ENCODE measurements at regions not wholly inside any gene's neighbourhood (a gene's known extent, or its start where the extent isn't known, plus 50 kb on each side); places are given as distances from the start of the nearest gene placed in this dataset.

DNA sequence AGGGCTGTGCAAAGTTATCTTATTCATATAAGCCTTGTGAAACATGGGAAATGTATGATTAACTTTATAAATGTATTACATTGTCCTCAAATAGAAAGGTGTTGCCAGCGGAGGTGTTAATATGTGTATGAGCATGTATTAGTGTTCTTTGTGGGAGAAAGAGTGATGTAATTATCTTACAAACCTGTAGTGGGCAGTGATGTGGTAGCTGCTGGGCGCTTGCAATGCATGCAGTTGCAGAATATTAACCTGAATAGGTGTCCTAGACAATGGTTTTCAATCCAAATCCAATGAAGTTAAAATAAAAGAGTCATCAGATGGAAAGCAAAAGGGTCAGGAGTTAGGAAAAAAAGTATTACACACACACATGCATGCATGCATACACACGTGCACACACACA is 881.3 kb upstream of the CADM2 start:
- no peak for DNase-seq

DNA sequence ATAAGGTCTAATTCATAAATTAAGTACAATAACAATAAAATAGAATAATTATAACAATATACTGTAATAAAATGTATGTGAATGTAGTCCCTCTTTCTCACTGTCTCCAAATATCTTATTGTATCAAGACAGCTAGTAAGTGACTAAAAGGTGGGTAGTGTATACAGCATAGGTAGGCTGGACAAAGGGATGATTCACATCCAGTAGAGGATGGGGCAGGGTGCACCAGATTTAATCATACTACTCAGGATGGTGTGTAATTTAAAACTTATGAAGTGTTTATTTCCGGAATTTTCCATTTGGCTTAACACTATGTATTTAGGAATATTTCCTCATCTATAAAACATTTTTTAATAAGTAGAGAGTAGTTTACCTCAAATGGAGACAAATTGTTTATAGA is 876.1 kb upstream of the CADM2 start:
- no peak for DNase-seq

DNA sequence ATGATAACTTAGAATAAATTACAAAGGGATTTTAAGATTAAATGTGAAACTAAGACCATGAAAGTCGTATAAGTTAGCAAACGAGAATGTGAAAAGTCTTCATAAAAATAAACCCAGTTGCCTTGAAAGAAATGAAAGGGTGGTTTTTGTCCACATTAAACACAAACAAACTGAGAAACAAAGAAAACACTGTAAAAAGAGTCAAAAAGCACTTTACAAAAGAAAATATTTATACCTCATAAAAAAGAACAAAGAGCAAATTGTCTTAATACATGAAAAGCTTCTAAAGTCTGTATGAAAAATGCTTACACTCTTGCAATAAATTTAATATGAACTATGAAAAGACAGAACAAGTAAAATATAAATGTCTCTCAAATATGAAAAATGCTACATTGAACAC is 865.9 kb upstream of the CADM2 start:
- no peak for DNase-seq

- no peak for DNase-seq
These were observed 862.6 kb upstream of the CADM2 start for GRCh38 chr3:84096188-84096587.

- no peak for DNase-seq
These were observed 857.9 kb upstream of the CADM2 start for GRCh38 chr3:84100861-84101260.

DNA sequence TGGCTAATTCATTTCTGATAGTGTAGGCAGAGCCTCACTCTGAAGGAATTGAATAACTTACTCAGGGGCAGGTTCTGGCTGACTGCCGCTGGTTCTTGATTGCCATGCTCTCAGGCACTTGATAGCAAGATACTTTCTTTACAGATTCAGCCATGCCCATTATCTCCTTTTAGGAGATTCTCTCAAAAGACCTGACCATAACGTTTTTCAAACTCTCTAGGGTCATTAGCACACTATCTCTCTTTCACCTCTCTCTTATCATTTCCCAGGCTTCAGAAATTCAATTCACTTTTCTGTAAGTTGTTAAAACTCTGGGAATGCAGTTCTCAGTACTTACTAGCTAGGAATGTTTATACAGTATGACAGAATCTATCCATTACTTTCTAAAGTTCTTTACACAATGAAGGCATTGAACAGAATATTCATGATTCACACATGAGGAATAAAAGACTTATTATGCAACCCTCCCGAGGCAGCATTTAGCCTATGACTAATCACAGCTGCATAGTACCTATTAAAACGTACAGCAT is 850.3 kb upstream of the CADM2 start:
- DNase-seq = peak in 1 of 2 donors; percentile 60

- DNase-seq = no peak
These were observed 848.9 kb upstream of the CADM2 start for GRCh38 chr3:84109911-84110310.

DNA sequence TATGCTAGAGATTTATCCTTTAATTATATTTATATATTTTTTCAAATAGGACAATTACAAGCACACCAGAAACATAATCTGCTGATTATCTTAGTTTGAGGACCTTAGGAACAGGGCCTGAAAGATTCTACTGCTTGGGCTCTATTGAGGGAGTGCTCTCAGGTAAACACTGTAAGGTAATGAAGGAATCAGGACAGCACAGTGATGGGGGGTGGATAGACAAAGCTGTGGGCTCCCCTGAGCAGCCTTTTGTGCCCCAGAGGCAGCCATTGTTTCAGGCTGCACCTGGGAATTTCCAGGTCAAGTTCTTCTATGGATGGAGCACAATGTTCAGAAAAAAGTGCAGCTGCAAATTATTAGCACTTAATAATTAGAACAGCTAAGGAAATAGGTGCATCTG is 848.0 kb upstream of the CADM2 start:
- no peak for DNase-seq

- DNase-seq = no peak
These were observed 833.5 kb upstream of the CADM2 start for GRCh38 chr3:84125201-84125721.

DNA sequence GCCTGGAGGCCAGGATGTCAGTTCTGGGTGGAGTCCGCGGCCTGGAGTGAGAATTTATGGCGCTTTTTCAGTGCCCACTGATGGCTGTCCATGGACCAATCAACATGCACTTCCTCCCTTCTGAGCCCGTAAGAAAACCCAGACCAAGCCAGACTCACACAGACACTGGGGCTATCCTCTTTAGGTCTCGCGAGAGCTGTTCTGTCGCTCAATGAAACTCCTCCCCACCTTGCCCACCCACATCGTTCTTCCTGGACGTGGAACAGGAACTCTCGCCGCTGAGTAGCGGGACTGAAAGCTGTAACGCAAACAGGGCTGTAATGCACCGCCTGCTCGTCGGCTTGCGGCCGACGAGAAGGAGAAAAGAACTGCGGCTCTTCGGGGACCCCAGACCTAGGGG is 833.0 kb upstream of the CADM2 start:
- DNase-seq = no peak

GRCh38 chr3:84126160-84126559 is 832.6 kb upstream of the CADM2 start:
- DNase-seq = no peak

GRCh38 chr3:84128024-84128423 is 830.8 kb upstream of the CADM2 start:
- no peak for DNase-seq

- DNase-seq = no peak
These were observed 822.4 kb upstream of the CADM2 start for GRCh38 chr3:84136425-84136824.

- DNase-seq = no peak
These were observed 818.2 kb upstream of the CADM2 start for GRCh38 chr3:84140631-84141030.

GRCh38 chr3:84141571-84141970 is 817.2 kb upstream of the CADM2 start:
- DNase-seq = no peak

- DNase-seq = no peak
These were observed 793.5 kb upstream of the CADM2 start for GRCh38 chr3:84165328-84165727.

DNA sequence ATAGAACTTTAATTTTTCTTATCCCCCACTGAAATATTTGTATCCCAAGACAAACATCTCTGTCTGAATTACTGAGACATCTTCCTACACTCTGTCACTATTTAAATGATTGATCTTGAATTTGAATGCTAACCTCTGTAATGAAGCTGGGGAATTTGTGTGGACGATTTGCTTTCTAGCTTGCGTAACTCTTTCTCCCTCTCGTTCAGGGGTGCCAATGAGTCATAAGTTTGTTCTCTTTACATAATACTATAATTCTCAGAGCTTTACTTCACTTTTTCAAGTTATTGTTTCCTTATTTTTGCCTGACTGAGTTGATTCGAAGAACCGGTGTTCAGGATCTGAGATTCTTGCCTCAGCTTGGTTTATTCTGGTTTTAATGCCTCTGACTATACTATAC is 783.3 kb upstream of the CADM2 start:
- DNase-seq = no peak

- no peak for DNase-seq
These were observed 773.9 kb upstream of the CADM2 start for GRCh38 chr3:84184937-84185336.

GRCh38 chr3:84194029-84194428 is 764.8 kb upstream of the CADM2 start:
- no peak for DNase-seq

DNA sequence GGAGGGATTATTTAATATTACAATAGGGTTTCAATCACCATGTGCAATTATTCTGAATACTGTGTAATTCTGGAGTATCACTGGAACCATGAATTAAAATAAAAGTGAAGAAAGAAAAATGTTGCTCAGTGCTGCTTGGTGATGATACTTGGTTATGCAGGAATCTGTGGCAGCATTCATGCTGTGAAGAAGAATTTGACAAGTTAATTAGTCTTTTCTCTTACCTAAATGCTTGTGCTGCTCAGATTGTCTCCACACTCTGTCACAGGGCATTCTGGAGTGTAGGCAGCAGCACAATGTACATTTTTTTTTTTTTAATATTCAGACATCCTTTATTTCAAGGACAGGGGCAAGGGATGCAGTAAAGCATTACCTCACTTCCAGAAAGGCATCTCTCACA is 749.3 kb upstream of the CADM2 start:
- no peak for DNase-seq

GRCh38 chr3:84223512-84223911 is 735.3 kb upstream of the CADM2 start:
- no peak for DNase-seq

DNA sequence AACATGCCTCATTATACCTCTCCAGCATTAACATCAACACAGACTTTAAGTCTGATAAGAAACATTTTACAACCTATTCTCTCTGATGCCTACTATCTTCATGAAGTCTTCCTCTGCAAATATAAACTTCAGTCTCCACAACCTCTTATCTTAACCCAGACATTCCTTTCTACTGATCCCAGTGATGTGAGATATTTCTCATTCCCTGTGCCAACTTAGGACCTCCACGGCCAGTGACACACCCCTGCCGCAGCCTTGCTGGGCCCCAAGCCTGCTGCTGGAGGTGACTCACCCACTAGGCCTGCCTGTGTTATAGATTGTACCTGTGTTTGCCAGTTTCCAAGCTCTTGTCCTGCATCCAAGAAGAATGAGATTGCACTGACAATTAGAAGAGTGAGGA is 734.5 kb upstream of the CADM2 start:
- no peak for DNase-seq

GRCh38 chr3:84236261-84236660 is 722.5 kb upstream of the CADM2 start:
- DNase-seq = no peak

- DNase-seq = no peak
These were observed 713.0 kb upstream of the CADM2 start for GRCh38 chr3:84245789-84246188.

DNA sequence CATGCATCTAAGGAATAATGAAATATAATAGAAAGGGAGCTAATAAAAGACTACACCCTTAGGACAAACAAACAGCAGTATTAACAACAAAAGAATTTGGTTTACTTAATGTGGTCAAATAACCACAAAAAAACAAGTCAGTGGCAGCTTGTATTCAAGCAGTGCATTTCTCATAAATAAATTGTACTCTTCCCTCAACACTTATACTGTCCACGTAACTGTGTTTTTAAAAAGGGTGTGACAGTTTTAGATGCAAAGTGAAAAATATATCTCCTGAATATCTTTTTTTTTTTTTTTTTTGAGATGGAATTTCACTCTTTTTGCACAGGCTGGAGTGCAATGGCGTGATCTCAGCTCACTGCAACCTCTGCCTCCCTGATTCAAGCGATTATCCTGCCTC is 698.2 kb upstream of the CADM2 start:
- DNase-seq = no peak

DNA sequence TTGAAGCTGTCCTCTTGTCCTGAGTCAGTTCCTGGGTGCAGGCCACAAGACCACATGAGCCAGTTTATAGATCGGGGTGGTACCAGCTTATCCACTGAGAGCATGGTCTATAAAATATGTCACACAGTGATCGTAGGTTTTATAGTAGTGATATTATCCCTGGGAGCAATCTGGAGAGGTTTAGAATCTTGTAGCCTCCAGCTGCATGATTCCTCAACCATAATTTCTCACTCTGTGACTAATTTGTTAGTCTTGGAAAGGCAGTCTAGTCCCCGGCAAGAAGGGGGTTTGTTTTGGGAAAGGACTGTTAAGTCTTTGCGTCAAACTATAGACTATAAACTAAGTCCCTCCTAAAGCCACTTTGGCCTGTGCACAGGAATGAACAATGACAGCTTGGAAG is 693.0 kb upstream of the CADM2 start:
- no peak for DNase-seq
